CD8-positive, alpha-beta memory T cell (primary cell): ENCODE measurements at regions not wholly inside any gene's neighbourhood (a gene's known extent, or its start where the extent isn't known, plus 50 kb on each side); places are given as distances from the start of the nearest gene placed in this dataset.

ENCODE experiments used
- CTCF ChIA-PET: fragments of 350-600 bp; sonication (Branson Sonifier 250); formaldehyde crosslinking; loops from one replicate; lab custom pipeline; 2021; ENCODE audit warnings: antibody characterized with exemption; lab: Charles Lee
- POLR2A ChIA-PET: fragments of 350-600 bp; sonication (Branson Sonifier 250); formaldehyde crosslinking; loops from one replicate; lab custom pipeline; 2021; ENCODE audit warnings: antibody characterized with exemption; lab: Charles Lee
- DNase-seq, 5 donors: peaks; one replicate each; pipeline versions ENCODE4 v3.0.0 to v3.0.0-alpha.2; 2020 to 2022; ENCODE audit warnings: mixed read lengths in 1 of 5
- H3K27ac ChIP-seq: one replicate; pipeline ENCODE4 v1.7.0; 2013; ENCODE audit warnings: low read depth, mild to moderate bottlenecking, low read length, moderate library complexity
- H3K27me3 ChIP-seq: 2 replicates; pipeline ENCODE4 v1.7.0; 2013; ENCODE audit warnings: low read length, mild to moderate bottlenecking; ENCODE audit not compliant: insufficient read depth, poor library complexity, severe bottlenecking
- H3K36me3 ChIP-seq: 2 replicates; pipeline ENCODE4 v1.7.0; 2013; ENCODE audit warnings: mild to moderate bottlenecking, low read length, moderate library complexity; ENCODE audit not compliant: insufficient read depth
- H3K4me1 ChIP-seq: 2 replicates; pipeline ENCODE4 v1.7.0; 2013; ENCODE audit warnings: mild to moderate bottlenecking, low read length, moderate library complexity; ENCODE audit not compliant: insufficient read depth
- H3K4me3 ChIP-seq: 2 replicates; pipeline ENCODE4 v1.7.0; 2013; ENCODE audit warnings: mild to moderate bottlenecking, low read length
- H3K9me3 ChIP-seq: 2 replicates; pipeline ENCODE4 v1.7.0; 2013; ENCODE audit warnings: mild to moderate bottlenecking, low read length
- H3K27ac Mint-ChIP-seq, 8 donors: one replicate each; pipeline ENCODE4 v1.8.0; 2020 to 2021; ENCODE audit warnings: mixed read lengths in 8 of 8, mild to moderate bottlenecking in 6 of 8, inconsistent platforms in 3 of 8, moderate library complexity in 3 of 8
- H3K27me3 Mint-ChIP-seq, 2 donors: one replicate each; pipeline ENCODE4 v1.8.0; 2020 to 2021; ENCODE audit warnings: mixed read lengths in 2 of 2, mild to moderate bottlenecking in 1 of 2, moderate library complexity in 1 of 2
- H3K36me3 Mint-ChIP-seq, 3 donors: one replicate each; pipeline ENCODE4 v1.8.0; 2020 to 2021; ENCODE audit warnings: mixed read lengths in 3 of 3, inconsistent platforms in 1 of 3, mild to moderate bottlenecking in 1 of 3
- H3K4me1 Mint-ChIP-seq, 3 donors: one replicate each; pipeline ENCODE4 v1.8.0; 2020 to 2021; ENCODE audit warnings: mixed read lengths in 3 of 3, inconsistent platforms in 1 of 3, mild to moderate bottlenecking in 1 of 3
- H3K4me3 Mint-ChIP-seq, 7 donors: one replicate each; pipeline ENCODE4 v1.8.0; 2020 to 2021; ENCODE audit warnings: mixed read lengths in 7 of 7, mild to moderate bottlenecking in 6 of 7, moderate library complexity in 4 of 7, inconsistent platforms in 2 of 7
- H3K9me3 Mint-ChIP-seq, 5 donors: one replicate each; pipeline ENCODE4 v1.8.0; 2020 to 2022; ENCODE audit warnings: mixed read lengths in 5 of 5, mild to moderate bottlenecking in 3 of 5, moderate library complexity in 2 of 5, inconsistent platforms in 1 of 5

GRCh38 chr5:158166424-158166823 is 307.5 kb upstream of the CLINT1 start:
- no peak overlapping the region for H3K27ac Mint-ChIP-seq

GRCh38 chr5:158165647-158166046 is 306.7 kb upstream of the CLINT1 start:
- no peaks in the 10 kb centered on the region for H3K4me1 ChIP-seq
- Mint-ChIP-seq H3K9me3 (peaks cover 0 to under 1% (median 0%) of the 10 kb centered on the region in 5 donors), H3K4me1 (no peaks in the 10 kb centered on the region), H3K27me3 (peaks cover 4 to 31% of the 10 kb centered on the region in 2 donors), H3K27ac (no peak overlapping the region), H3K4me3 (no peak overlapping the region), H3K36me3 (peaks cover 0 to 2% (median 0%) of the 10 kb centered on the region in 3 donors)
- DNase-seq, result no peak
- H3K36me3 ChIP-seq, result no peaks in the 10 kb centered on the region
- H3K27ac ChIP-seq, result no peak overlapping the region
- no peaks in the 10 kb centered on the region for H3K27me3 ChIP-seq
- H3K9me3 ChIP-seq, result no peaks in the 10 kb centered on the region
- ChIA-PET CTCF (no interaction called here), POLR2A (no interaction called here)
- H3K4me3 ChIP-seq, result no peak overlapping the region

More at GRCh38 chr5:158166424-158166823, 307.5 kb upstream of the CLINT1 start:
- peaks cover 0 to 2% (median 0%) of the 10 kb centered on the region in 3 donors for H3K36me3 Mint-ChIP-seq
- no peak overlapping the region for H3K4me3 Mint-ChIP-seq
- H3K9me3 Mint-ChIP-seq, result no peaks in the 10 kb centered on the region
- ChIA-PET CTCF (no interaction called here), POLR2A (no interaction called here)
- Histone ChIP-seq H3K4me3 (no peak overlapping the region), H3K36me3 (no peaks in the 10 kb centered on the region), H3K27me3 (no peaks in the 10 kb centered on the region), H3K4me1 (no peaks in the 10 kb centered on the region), H3K9me3 (no peaks in the 10 kb centered on the region), H3K27ac (no peak overlapping the region)
- H3K4me1 Mint-ChIP-seq, result no peaks in the 10 kb centered on the region
- H3K27me3 Mint-ChIP-seq, result peaks cover 2 to 32% of the 10 kb centered on the region in 2 donors
- no peak for DNase-seq

- CTCF ChIA-PET, result no interaction called here
- no peaks in the 10 kb centered on the region for H3K4me1 Mint-ChIP-seq
- Histone ChIP-seq H3K27me3 (no peaks in the 10 kb centered on the region), H3K27ac (no peak overlapping the region), H3K4me3 (no peak overlapping the region), H3K9me3 (no peaks in the 10 kb centered on the region), H3K36me3 (no peaks in the 10 kb centered on the region), H3K4me1 (no peaks in the 10 kb centered on the region)
- no peak overlapping the region for H3K27ac Mint-ChIP-seq
- POLR2A ChIA-PET, result no interaction called here
- peaks cover 0 to 2% (median 0%) of the 10 kb centered on the region in 3 donors for H3K36me3 Mint-ChIP-seq
- H3K9me3 Mint-ChIP-seq, result peaks cover 0 to 2% (median 0%) of the 10 kb centered on the region in 5 donors
- H3K27me3 Mint-ChIP-seq, result peaks cover 5 to 24% of the 10 kb centered on the region in 2 donors
- no peak overlapping the region for H3K4me3 Mint-ChIP-seq
- no peak for DNase-seq
Observed at GRCh38 chr5:158164296-158165047, 305.5 kb upstream of the CLINT1 start.

- ChIA-PET CTCF (interaction anchor here (2.4 kb wide), 1 partner anchor 12 kb away, joined by 7 read pairs; no protein-coding TSS in a partner anchor), POLR2A (no interaction called here)
- peaks cover 0 to 2% (median 0%) of the 10 kb centered on the region in 3 donors for H3K36me3 Mint-ChIP-seq
Observed at GRCh38 chr5:158163451-158164295, 304.7 kb upstream of the CLINT1 start.

GRCh38 chr5:158162479-158163034 is 303.6 kb upstream of the CLINT1 start:
- Histone ChIP-seq H3K27ac (no peak overlapping the region), H3K27me3 (no peaks in the 10 kb centered on the region), H3K4me3 (no peak overlapping the region), H3K9me3 (no peaks in the 10 kb centered on the region), H3K36me3 (no peaks in the 10 kb centered on the region), H3K4me1 (no peaks in the 10 kb centered on the region)
- Mint-ChIP-seq H3K4me1 (no peaks in the 10 kb centered on the region), H3K27ac (no peak overlapping the region), H3K36me3 (peaks cover 0 to 2% (median 0%) of the 10 kb centered on the region in 3 donors), H3K27me3 (peaks cover 5 to 27% of the 10 kb centered on the region in 2 donors), H3K9me3 (peaks cover 0 to 2% (median 0%) of the 10 kb centered on the region in 5 donors), H3K4me3 (no peak overlapping the region)
- DNase-seq, result no peak
- POLR2A ChIA-PET, result no interaction called here
- CTCF ChIA-PET, result interaction anchor here (2.4 kb wide), 1 partner anchor 13 kb away, joined by 7 read pairs; no protein-coding TSS in a partner anchor

More at GRCh38 chr5:158163451-158164295, 304.7 kb upstream of the CLINT1 start:
- Histone ChIP-seq H3K9me3 (no peaks in the 10 kb centered on the region), H3K4me1 (no peaks in the 10 kb centered on the region), H3K36me3 (no peaks in the 10 kb centered on the region), H3K4me3 (no peak overlapping the region), H3K27ac (no peak overlapping the region), H3K27me3 (no peaks in the 10 kb centered on the region)
- Mint-ChIP-seq H3K4me1 (no peaks in the 10 kb centered on the region), H3K4me3 (no peak overlapping the region), H3K27ac (no peak overlapping the region), H3K27me3 (peaks cover 5 to 24% of the 10 kb centered on the region in 2 donors), H3K9me3 (peaks cover 0 to 2% (median 0%) of the 10 kb centered on the region in 5 donors)
- DNase-seq, result no peak

GRCh38 chr5:158162026-158162425 is 303.1 kb upstream of the CLINT1 start:
- DNase-seq, result no peak
- Mint-ChIP-seq H3K4me1 (no peaks in the 10 kb centered on the region), H3K4me3 (no peak overlapping the region), H3K9me3 (peaks cover 0 to 2% (median 0%) of the 10 kb centered on the region in 5 donors), H3K27me3 (peaks cover 7 to 27% of the 10 kb centered on the region in 2 donors), H3K27ac (no peak overlapping the region), H3K36me3 (peaks cover 0 to 2% (median 0%) of the 10 kb centered on the region in 3 donors)
- Histone ChIP-seq H3K27ac (no peak overlapping the region), H3K4me3 (no peak overlapping the region), H3K27me3 (no peaks in the 10 kb centered on the region), H3K36me3 (no peaks in the 10 kb centered on the region), H3K4me1 (no peaks in the 10 kb centered on the region), H3K9me3 (no peaks in the 10 kb centered on the region)
- ChIA-PET POLR2A (no interaction called here), CTCF (interaction anchor here (2.4 kb wide), 1 partner anchor 13 kb away, joined by 7 read pairs; no protein-coding TSS in a partner anchor)

GRCh38 chr5:158159621-158160020 is 300.7 kb upstream of the CLINT1 start:
- no peak overlapping the region for H3K27ac ChIP-seq
- CTCF ChIA-PET, result no interaction called here

More at GRCh38 chr5:158159621-158160020, 300.7 kb upstream of the CLINT1 start:
- H3K9me3 ChIP-seq, result no peaks in the 10 kb centered on the region
- DNase-seq, result no peak
- H3K4me1 ChIP-seq, result no peaks in the 10 kb centered on the region
- Mint-ChIP-seq H3K27ac (no peak overlapping the region), H3K9me3 (peaks cover 0 to 2% (median 0%) of the 10 kb centered on the region in 5 donors), H3K27me3 (peaks cover 10 to 17% of the 10 kb centered on the region in 2 donors), H3K4me3 (no peak overlapping the region), H3K4me1 (no peaks in the 10 kb centered on the region), H3K36me3 (no peaks in the 10 kb centered on the region)
- no peaks in the 10 kb centered on the region for H3K27me3 ChIP-seq
- no peak overlapping the region for H3K4me3 ChIP-seq
- POLR2A ChIA-PET, result no interaction called here
- no peaks in the 10 kb centered on the region for H3K36me3 ChIP-seq
